Lower leg skin (tissue), 3 donors: ENCODE measurements at regions not wholly inside any gene's neighbourhood (a gene's known extent, or its start where the extent isn't known, plus 50 kb on each side); places are given as distances from the start of the nearest gene placed in this dataset.

Experiments used
- POLR2A ChIP-seq, 2 donors: fragments of 450-650 bp; IDR thresholded peaks; one replicate each; pipeline ENCODE4 v1.6.1; 2016 to 2017; ENCODE audit warnings: antibody characterized with exemption in 2 of 2, mild to moderate bottlenecking in 1 of 2, moderate library complexity in 1 of 2
- TF ChIP-seq, protein P1 (sequence below), 3 donors: fragments of 450-650 bp; IDR thresholded peaks; one replicate each; pipeline ENCODE4 v1.5.1; 2016; ENCODE audit warnings: antibody characterized with exemption in 3 of 3, mild to moderate bottlenecking in 3 of 3, moderate library complexity in 2 of 3

DNA sequence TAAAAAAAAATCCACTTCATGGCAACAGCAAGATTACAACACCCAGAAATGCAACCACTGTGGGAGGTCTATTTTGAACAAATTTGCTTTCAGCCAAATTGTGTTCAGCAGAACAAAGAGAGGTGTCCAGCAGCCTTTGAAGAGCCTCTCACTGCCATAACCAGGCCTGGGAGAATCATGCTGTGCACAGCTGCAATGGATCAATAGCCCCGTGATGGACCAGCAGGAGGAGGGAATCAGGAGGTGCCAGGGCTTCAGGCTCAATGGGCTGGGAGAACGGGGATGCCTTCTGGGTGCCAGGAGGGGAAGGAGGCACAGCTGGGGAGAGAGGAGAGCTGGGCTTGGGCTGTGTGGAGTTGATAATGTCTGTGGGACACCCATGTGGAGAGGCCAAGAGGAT lies 366.2 kb upstream of the EEF2KMT start:
- TF ChIP-seq, protein P1, sequence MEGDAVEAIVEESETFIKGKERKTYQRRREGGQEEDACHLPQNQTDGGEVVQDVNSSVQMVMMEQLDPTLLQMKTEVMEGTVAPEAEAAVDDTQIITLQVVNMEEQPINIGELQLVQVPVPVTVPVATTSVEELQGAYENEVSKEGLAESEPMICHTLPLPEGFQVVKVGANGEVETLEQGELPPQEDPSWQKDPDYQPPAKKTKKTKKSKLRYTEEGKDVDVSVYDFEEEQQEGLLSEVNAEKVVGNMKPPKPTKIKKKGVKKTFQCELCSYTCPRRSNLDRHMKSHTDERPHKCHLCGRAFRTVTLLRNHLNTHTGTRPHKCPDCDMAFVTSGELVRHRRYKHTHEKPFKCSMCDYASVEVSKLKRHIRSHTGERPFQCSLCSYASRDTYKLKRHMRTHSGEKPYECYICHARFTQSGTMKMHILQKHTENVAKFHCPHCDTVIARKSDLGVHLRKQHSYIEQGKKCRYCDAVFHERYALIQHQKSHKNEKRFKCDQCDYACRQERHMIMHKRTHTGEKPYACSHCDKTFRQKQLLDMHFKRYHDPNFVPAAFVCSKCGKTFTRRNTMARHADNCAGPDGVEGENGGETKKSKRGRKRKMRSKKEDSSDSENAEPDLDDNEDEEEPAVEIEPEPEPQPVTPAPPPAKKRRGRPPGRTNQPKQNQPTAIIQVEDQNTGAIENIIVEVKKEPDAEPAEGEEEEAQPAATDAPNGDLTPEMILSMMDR (IDR thresholded peaks at IDR 0.05) = no peak
- TF ChIP-seq POLR2A (IDR thresholded peaks at IDR 0.05) = no peak
